ENCODE measurements at regions not wholly inside any gene's neighbourhood (a gene's known extent, or its start where the extent isn't known, plus 50 kb on each side); places are given as distances from the start of the nearest gene placed in this dataset.

- TF ChIP-seq, protein P1, sequence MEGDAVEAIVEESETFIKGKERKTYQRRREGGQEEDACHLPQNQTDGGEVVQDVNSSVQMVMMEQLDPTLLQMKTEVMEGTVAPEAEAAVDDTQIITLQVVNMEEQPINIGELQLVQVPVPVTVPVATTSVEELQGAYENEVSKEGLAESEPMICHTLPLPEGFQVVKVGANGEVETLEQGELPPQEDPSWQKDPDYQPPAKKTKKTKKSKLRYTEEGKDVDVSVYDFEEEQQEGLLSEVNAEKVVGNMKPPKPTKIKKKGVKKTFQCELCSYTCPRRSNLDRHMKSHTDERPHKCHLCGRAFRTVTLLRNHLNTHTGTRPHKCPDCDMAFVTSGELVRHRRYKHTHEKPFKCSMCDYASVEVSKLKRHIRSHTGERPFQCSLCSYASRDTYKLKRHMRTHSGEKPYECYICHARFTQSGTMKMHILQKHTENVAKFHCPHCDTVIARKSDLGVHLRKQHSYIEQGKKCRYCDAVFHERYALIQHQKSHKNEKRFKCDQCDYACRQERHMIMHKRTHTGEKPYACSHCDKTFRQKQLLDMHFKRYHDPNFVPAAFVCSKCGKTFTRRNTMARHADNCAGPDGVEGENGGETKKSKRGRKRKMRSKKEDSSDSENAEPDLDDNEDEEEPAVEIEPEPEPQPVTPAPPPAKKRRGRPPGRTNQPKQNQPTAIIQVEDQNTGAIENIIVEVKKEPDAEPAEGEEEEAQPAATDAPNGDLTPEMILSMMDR (IDR thresholded peaks at IDR 0.05; ENCODE audit: low read length): no peak
- no peak for TF ChIP-seq EZH2 (IDR thresholded peaks at IDR 0.05; ENCODE audit: borderline replicate concordance, low read length)
These were observed 144.0 kb downstream of the RBMX2 start for GRCh38 chrX:130545796-130546195.
